OCI-LY7 (cell line): ENCODE measurements at regions not wholly inside any gene's neighbourhood (a gene's known extent, or its start where the extent isn't known, plus 50 kb on each side); places are given as distances from the start of the nearest gene placed in this dataset.

Experiments
- BruUV-seq: library from RNA; stranded (reverse); fragments of 400-500 nt; replicated peaks from 2 replicates; lab custom pipeline; 2021; lab: Mats Ljungman, UMichigan
- CTCF ChIA-PET: fragments of 300-600 bp; sonication (Branson Sonifier 250); formaldehyde crosslinking; loops from one replicate; lab custom pipeline; 2022; ENCODE audit warnings: antibody characterized with exemption; ENCODE audit not compliant: unreplicated experiment; lab: Charles Lee
- POLR2A ChIA-PET: fragments of 300-600 bp; sonication (Branson Sonifier 250); formaldehyde crosslinking; loops from one replicate; lab custom pipeline; 2022; ENCODE audit warnings: antibody characterized with exemption; lab: Charles Lee
- DNase-seq: peaks from one replicate; pipeline ENCODE4 v3.0.0-alpha.2; 2015; ENCODE audit warnings: low spot score
- H2AFZ ChIP-seq: fragments of 200-600 bp; sonication (generic), shearing (Covaris generic); 2 replicates; pipeline ENCODE4 v1.6.1; 2014; ENCODE audit warnings: mild to moderate bottlenecking, antibody characterized with exemption, low read length, moderate library complexity
- H3K27ac ChIP-seq: fragments of 200-600 bp; sonication (generic); 2 replicates; pipeline ENCODE4 v1.5.1; 2014; ENCODE audit warnings: mixed run types, low read depth, mild to moderate bottlenecking, moderate library complexity, low read length, inconsistent platforms; ENCODE audit not compliant: poor library complexity, severe bottlenecking
- H3K36me3 ChIP-seq: fragments of 200-600 bp; sonication (generic); 2 replicates; pipeline ENCODE4 v1.6.1; 2014; ENCODE audit warnings: mild to moderate bottlenecking, antibody characterized with exemption, low read length, moderate library complexity, mixed read lengths; ENCODE audit not compliant: insufficient read depth
- H3K4me1 ChIP-seq: fragments of 200-600 bp; sonication (generic); 2 replicates; pipeline ENCODE4 v1.5.1; 2014; ENCODE audit warnings: mild to moderate bottlenecking, low read length; ENCODE audit not compliant: insufficient read depth, poor library complexity, severe bottlenecking
- H3K4me2 ChIP-seq: fragments of 200-600 bp; sonication (generic); 2 replicates; pipeline ENCODE4 v1.6.1; 2014; ENCODE audit warnings: mild to moderate bottlenecking, low read length
- H3K4me3 ChIP-seq: fragments of 200-600 bp; sonication (generic); 2 replicates; pipeline ENCODE4 v1.5.1; 2014; ENCODE audit warnings: mild to moderate bottlenecking, low read depth, low read length; ENCODE audit not compliant: poor library complexity, severe bottlenecking
- H3K79me2 ChIP-seq: fragments of 200-600 bp; sonication (generic); 2 replicates; pipeline ENCODE4 v1.6.1; 2016; ENCODE audit warnings: low read depth, mild to moderate bottlenecking, low read length, moderate library complexity, mixed read lengths; ENCODE audit not compliant: insufficient read depth
- H3K9me2 ChIP-seq: fragments of 200-600 bp; sonication (generic); 2 replicates; pipeline ENCODE4 v1.6.1; 2016; ENCODE audit warnings: mild to moderate bottlenecking, low read length, mixed read lengths; ENCODE audit not compliant: insufficient read depth
- H3K9me3 ChIP-seq: fragments of 200-600 bp; sonication (generic); 2 replicates; pipeline ENCODE4 v1.6.1; 2014; ENCODE audit warnings: mild to moderate bottlenecking, mixed run types, low read length, mixed read lengths
- H4K20me1 ChIP-seq: fragments of 200-600 bp; sonication (generic); 2 replicates; pipeline ENCODE4 v1.6.1; 2014; ENCODE audit warnings: mild to moderate bottlenecking, antibody characterized with exemption, low read length, moderate library complexity, mixed read lengths; ENCODE audit not compliant: insufficient read depth
- CTCF ChIP-seq: fragments of 200-600 bp; sonication (generic); conservative IDR thresholded peaks from 2 replicates; pipeline ENCODE4 v1.5.1; 2014; ENCODE audit warnings: mild to moderate bottlenecking, antibody characterized with exemption, low read length, moderate library complexity, mixed read lengths
- EZH2phosphoT487 ChIP-seq: fragments of 200-600 bp; sonication (generic); IDR thresholded peaks from 2 replicates; pipeline ENCODE4 v1.6.1; 2018; ENCODE audit warnings: low read depth, borderline replicate concordance, mild to moderate bottlenecking, mixed run types, antibody characterized with exemption, low read length, moderate library complexity, mixed read lengths
- intact Hi-C: fragments of 100-400 bp; cut with micrococcal nuclease; formaldehyde crosslinking; loops from one replicate; pipeline ENCODE4 v1.10.0; 2022; ENCODE audit not compliant: unreplicated experiment

GRCh38 chr4:160212078-160212477 is 1109.2 kb downstream of the RAPGEF2 start:
- CTCF ChIA-PET, result no interaction called here
- no peaks in the 10 kb centered on the region for H3K79me2 ChIP-seq
- H3K36me3 ChIP-seq, result no peaks in the 10 kb centered on the region
- BruUV-seq, result no TSS peak
- intact Hi-C loops, result no loop called here
- no peak overlapping the region for H3K27ac ChIP-seq
- H3K9me2 ChIP-seq, result no peaks in the 10 kb centered on the region
- TF ChIP-seq EZH2phosphoT487 (no peak), CTCF (no peak)
- H3K9me3 ChIP-seq, result no peaks in the 10 kb centered on the region
- no peak overlapping the region for H3K4me2 ChIP-seq
- H4K20me1 ChIP-seq, result no peaks in the 10 kb centered on the region
- POLR2A ChIA-PET, result no interaction called here
- H3K4me1 ChIP-seq, result no peaks in the 10 kb centered on the region
- H2AFZ ChIP-seq, result no peak overlapping the region
- no peak for DNase-seq
- no peak overlapping the region for H3K4me3 ChIP-seq

- H3K27ac ChIP-seq, result no peak overlapping the region
- no peaks in the 10 kb centered on the region for H4K20me1 ChIP-seq
- CTCF ChIA-PET, result no interaction called here
- H3K79me2 ChIP-seq, result no peaks in the 10 kb centered on the region
- H3K36me3 ChIP-seq, result no peaks in the 10 kb centered on the region
- TF ChIP-seq CTCF (no peak), EZH2phosphoT487 (no peak)
- BruUV-seq, result no TSS peak
- no peaks in the 10 kb centered on the region for H3K4me1 ChIP-seq
- H3K9me2 ChIP-seq, result no peaks in the 10 kb centered on the region
- intact Hi-C loops, result no loop called here
- H2AFZ ChIP-seq, result no peak overlapping the region
- H3K4me3 ChIP-seq, result no peak overlapping the region
- no peaks in the 10 kb centered on the region for H3K9me3 ChIP-seq
- DNase-seq, result no peak
- POLR2A ChIA-PET, result no interaction called here
- no peak overlapping the region for H3K4me2 ChIP-seq
Observed at GRCh38 chr4:160213366-160213765, 1110.5 kb downstream of the RAPGEF2 start.

GRCh38 chr4:160217352-160217751 is 1114.5 kb downstream of the RAPGEF2 start:
- ChIA-PET POLR2A (interaction anchor here (0.5 kb wide), 1 partner anchor 779 kb away, joined by 5 read pairs; no protein-coding TSS in a partner anchor), CTCF (no interaction called here)
- Histone ChIP-seq H3K9me3 (0 out of 2 replicates have a peak, but pooled peaks cover 4% of the 10 kb centered on the region), H4K20me1 (no peaks in the 10 kb centered on the region), H3K4me3 (no peak overlapping the region), H3K27ac (no peak overlapping the region), H3K4me2 (no peak overlapping the region), H3K79me2 (no peaks in the 10 kb centered on the region), H3K36me3 (no peaks in the 10 kb centered on the region), H3K9me2 (no peaks in the 10 kb centered on the region), H3K4me1 (no peaks in the 10 kb centered on the region), H2AFZ (no peak overlapping the region)
- intact Hi-C loops, result no loop called here
- no TSS peak for BruUV-seq
- no peak for DNase-seq
- TF ChIP-seq CTCF, result no peak
- no peak for TF ChIP-seq EZH2phosphoT487
